OCI-LY1 (cell line): ENCODE measurements at regions not wholly inside any gene's neighbourhood (a gene's known extent, or its start where the extent isn't known, plus 50 kb on each side); places are given as distances from the start of the nearest gene placed in this dataset.
"Not testable (repeated sequence)": the region's sequence is repeated elsewhere in the genome, so short reads cannot be mapped to it uniquely, and the experiment has no call there.

Source experiments
- H2AFZ ChIP-seq: fragments of 200-600 bp; sonication (generic), shearing (Covaris generic); 2 replicates; pipeline ENCODE4 v1.6.0; 2014; ENCODE audit warnings: antibody characterized with exemption, mild to moderate bottlenecking, low read length
- H3F3A ChIP-seq: fragments of 200-600 bp; sonication (generic), shearing (Covaris generic); 2 replicates; pipeline ENCODE4 v1.6.0; 2014; ENCODE audit warnings: mild to moderate bottlenecking, antibody characterized with exemption, low read length, moderate library complexity; ENCODE audit not compliant: insufficient read depth
- H3K27ac ChIP-seq: fragments of 200-600 bp; sonication (generic); 2 replicates; pipeline ENCODE4 v1.5.1; 2014; ENCODE audit warnings: low read length, mixed run types, mild to moderate bottlenecking, low read depth; ENCODE audit not compliant: poor library complexity, severe bottlenecking
- H3K27me3 ChIP-seq: fragments of 200-600 bp; sonication (generic); 2 replicates; pipeline ENCODE4 v1.6.0; 2014; ENCODE audit warnings: antibody characterized with exemption, mild to moderate bottlenecking, low read length, moderate library complexity; ENCODE audit not compliant: insufficient read depth
- H3K36me3 ChIP-seq: fragments of 200-600 bp; sonication (generic); 2 replicates; pipeline ENCODE4 v1.6.1; 2014; ENCODE audit warnings: mild to moderate bottlenecking, antibody characterized with exemption, low read length, moderate library complexity, mixed read lengths; ENCODE audit not compliant: insufficient read depth
- H3K4me1 ChIP-seq: fragments of 200-600 bp; sonication (generic); 2 replicates; pipeline ENCODE4 v1.5.1; 2014; ENCODE audit warnings: mild to moderate bottlenecking, low read length, moderate library complexity; ENCODE audit not compliant: insufficient read depth, severe bottlenecking
- H3K4me2 ChIP-seq: fragments of 200-600 bp; sonication (generic), shearing (Covaris generic); 2 replicates; pipeline ENCODE4 v1.6.1; 2014; ENCODE audit warnings: low read length
- H3K4me3 ChIP-seq: fragments of 200-600 bp; sonication (generic); 2 replicates; pipeline ENCODE4 v1.5.1; 2014; ENCODE audit warnings: low read length, low read depth, mild to moderate bottlenecking, mixed read lengths; ENCODE audit not compliant: poor library complexity, severe bottlenecking
- H3K79me2 ChIP-seq: fragments of 200-600 bp; shearing (Covaris generic); 2 replicates; pipeline ENCODE4 v1.6.1; 2016; ENCODE audit warnings: mixed run types, low read length, mixed read lengths; ENCODE audit not compliant: insufficient read depth
- H3K9ac ChIP-seq: fragments of 200-600 bp; sonication (generic), shearing (Covaris generic); 2 replicates; pipeline ENCODE4 v1.6.1; 2014; ENCODE audit warnings: mild to moderate bottlenecking, low read length, mixed read lengths
- H3K9me2 ChIP-seq: fragments of 200-600 bp; sonication (generic), shearing (Covaris generic); 2 replicates; pipeline ENCODE4 v1.6.1; 2014; ENCODE audit warnings: low read depth, mild to moderate bottlenecking, low read length, mixed read lengths
- H3K9me3 ChIP-seq: fragments of 200-600 bp; shearing (Covaris generic); 2 replicates; pipeline ENCODE4 v1.6.1; 2014; ENCODE audit warnings: low read length, mixed read lengths
- H4K20me1 ChIP-seq: fragments of 200-600 bp; sonication (generic), shearing (Covaris generic); 2 replicates; pipeline ENCODE4 v1.6.0; 2016; ENCODE audit warnings: mild to moderate bottlenecking, low read length; ENCODE audit not compliant: insufficient read depth
- EZH2 ChIP-seq: fragments of 200-600 bp; sonication (generic), shearing (Covaris generic); IDR thresholded peaks from 2 replicates; pipeline ENCODE4 v1.8.0; 2017; ENCODE audit warnings: borderline replicate concordance, mixed run types, mild to moderate bottlenecking, antibody characterized with exemption, low read length, moderate library complexity, mixed read lengths
- TF ChIP-seq, protein P1 (sequence below): fragments of 200-600 bp; sonication (generic), shearing (Covaris generic); IDR thresholded peaks from 2 replicates; pipeline ENCODE4 v1.5.1; 2017; ENCODE audit warnings: mild to moderate bottlenecking, antibody characterized with exemption, low read length, moderate library complexity, mixed read lengths

DNA sequence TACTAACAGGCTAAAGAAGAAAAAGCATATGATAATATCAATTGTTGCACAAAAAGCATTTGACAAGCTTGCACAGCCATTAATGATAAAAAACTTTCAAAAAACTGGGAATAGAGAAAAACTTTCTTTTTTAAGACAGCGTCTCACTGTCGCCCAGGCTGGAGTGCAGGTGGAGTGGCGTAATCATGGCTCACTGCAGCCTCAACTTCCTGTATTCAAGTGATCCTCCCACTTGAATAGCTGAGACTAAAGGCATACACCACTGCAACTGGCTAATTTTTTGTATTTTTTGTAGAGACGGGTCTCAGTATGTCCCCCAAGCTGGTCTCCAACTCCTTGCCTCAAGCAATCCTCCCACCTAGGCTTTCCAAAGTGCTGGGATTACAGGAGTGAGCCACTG is 382.8 kb downstream of the TSHZ3 start:
- Histone ChIP-seq H3K27me3 (no peaks in the 10 kb centered on the region), H3K4me2 (no peak overlapping the region), H3K79me2 (no peaks in the 10 kb centered on the region), H3F3A (no peaks in the 10 kb centered on the region), H3K4me3 (no peak overlapping the region), H3K27ac (no peak overlapping the region), H3K36me3 (no peaks in the 10 kb centered on the region), H2AFZ (no peak overlapping the region), H3K9me2 (no peaks in the 10 kb centered on the region), H4K20me1 (no peaks in the 10 kb centered on the region), H3K4me1 (no peaks in the 10 kb centered on the region), H3K9me3 (no peaks in the 10 kb centered on the region), H3K9ac (no peak overlapping the region)
- TF ChIP-seq, protein P1, sequence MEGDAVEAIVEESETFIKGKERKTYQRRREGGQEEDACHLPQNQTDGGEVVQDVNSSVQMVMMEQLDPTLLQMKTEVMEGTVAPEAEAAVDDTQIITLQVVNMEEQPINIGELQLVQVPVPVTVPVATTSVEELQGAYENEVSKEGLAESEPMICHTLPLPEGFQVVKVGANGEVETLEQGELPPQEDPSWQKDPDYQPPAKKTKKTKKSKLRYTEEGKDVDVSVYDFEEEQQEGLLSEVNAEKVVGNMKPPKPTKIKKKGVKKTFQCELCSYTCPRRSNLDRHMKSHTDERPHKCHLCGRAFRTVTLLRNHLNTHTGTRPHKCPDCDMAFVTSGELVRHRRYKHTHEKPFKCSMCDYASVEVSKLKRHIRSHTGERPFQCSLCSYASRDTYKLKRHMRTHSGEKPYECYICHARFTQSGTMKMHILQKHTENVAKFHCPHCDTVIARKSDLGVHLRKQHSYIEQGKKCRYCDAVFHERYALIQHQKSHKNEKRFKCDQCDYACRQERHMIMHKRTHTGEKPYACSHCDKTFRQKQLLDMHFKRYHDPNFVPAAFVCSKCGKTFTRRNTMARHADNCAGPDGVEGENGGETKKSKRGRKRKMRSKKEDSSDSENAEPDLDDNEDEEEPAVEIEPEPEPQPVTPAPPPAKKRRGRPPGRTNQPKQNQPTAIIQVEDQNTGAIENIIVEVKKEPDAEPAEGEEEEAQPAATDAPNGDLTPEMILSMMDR, result no peak
- no peak for TF ChIP-seq EZH2

- Histone ChIP-seq H3K4me2 (no peak overlapping the region), H3K9me2 (no peaks in the 10 kb centered on the region), H3K4me3 (no peak overlapping the region), H3K27me3 (no peaks in the 10 kb centered on the region), H3K4me1 (no peaks in the 10 kb centered on the region), H2AFZ (no peak overlapping the region), H3K36me3 (no peaks in the 10 kb centered on the region), H3K79me2 (no peaks in the 10 kb centered on the region), H4K20me1 (no peaks in the 10 kb centered on the region), H3F3A (no peaks in the 10 kb centered on the region), H3K27ac (no peak overlapping the region), H3K9ac (no peak overlapping the region), H3K9me3 (no peaks in the 10 kb centered on the region)
- TF ChIP-seq EZH2, result no peak
- TF ChIP-seq, protein P1, result no peak
These were observed 390.2 kb downstream of the TSHZ3 start for GRCh38 chr19:30959011-30959410.

- Histone ChIP-seq H2AFZ (no peak overlapping the region), H3K9me3 (no peaks in the 10 kb centered on the region), H3K9ac (no peak overlapping the region), H3K4me3 (no peak overlapping the region), H4K20me1 (no peaks in the 10 kb centered on the region), H3K36me3 (no peaks in the 10 kb centered on the region), H3K4me2 (no peak overlapping the region), H3K9me2 (no peaks in the 10 kb centered on the region), H3F3A (no peaks in the 10 kb centered on the region), H3K27ac (no peak overlapping the region), H3K27me3 (no peaks in the 10 kb centered on the region), H3K4me1 (no peaks in the 10 kb centered on the region), H3K79me2 (no peaks in the 10 kb centered on the region)
- TF ChIP-seq EZH2, result no peak
- TF ChIP-seq, protein P1, result no peak
These were observed 393.8 kb downstream of the TSHZ3 start for GRCh38 chr19:30955112-30956104.

DNA sequence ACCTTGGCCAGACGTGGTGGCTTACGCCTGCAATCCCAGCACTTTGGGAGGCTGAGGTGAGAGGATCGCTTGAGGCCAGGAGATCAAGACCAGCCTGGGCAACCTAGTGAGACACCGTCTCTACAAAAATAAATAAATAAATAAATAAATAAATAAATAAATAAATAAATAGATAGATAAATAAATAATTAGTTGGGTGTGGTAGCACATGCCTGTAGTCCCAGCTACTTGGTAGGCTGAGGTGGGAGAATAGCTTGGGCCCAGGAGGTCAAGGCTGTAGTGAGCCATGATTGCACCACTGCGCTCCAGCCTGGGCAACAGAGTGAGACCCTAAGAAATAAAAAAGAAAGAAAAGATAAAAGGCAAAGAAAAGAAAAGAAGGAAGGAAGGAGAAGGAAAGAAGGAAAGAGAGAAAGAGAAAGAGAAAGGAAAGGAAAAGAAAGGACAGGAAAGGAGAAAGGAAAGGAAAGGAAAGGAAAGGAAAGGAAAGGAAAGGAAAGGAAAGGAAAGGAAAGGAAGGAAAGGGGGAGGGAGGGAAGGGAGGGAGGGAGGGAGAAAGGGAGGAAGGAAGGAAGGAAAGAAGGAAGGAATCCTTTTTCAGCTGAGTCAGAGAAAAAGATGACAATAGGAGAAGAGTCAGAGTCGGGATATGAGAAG is 404.8 kb downstream of the TSHZ3 start:
- not testable (repeated sequence) for H4K20me1 ChIP-seq, H3K36me3 ChIP-seq, H3K27me3 ChIP-seq, H3F3A ChIP-seq, H3K9ac ChIP-seq, H3K4me3 ChIP-seq, H3K79me2 ChIP-seq, H3K9me3 ChIP-seq, H3K9me2 ChIP-seq, H2AFZ ChIP-seq, H3K27ac ChIP-seq, H3K4me2 ChIP-seq, H3K4me1 ChIP-seq
